Dendritic cell treated with granulocyte-macrophage colony-stimulating factor and Interleukin-4, amounts not matched to agents 40 ng/mL and 50 ng/mL, for 4 days (primary cell): ENCODE measurements at regions not wholly inside any gene's neighbourhood (a gene's known extent, or its start where the extent isn't known, plus 50 kb on each side); places are given as distances from the start of the nearest gene placed in this dataset.

Experiments
- H3K27ac Mint-ChIP-seq: one replicate; pipeline ENCODE4 v1.8.0; 2022; ENCODE audit warnings: mild to moderate bottlenecking, mixed read lengths
- H3K27me3 Mint-ChIP-seq: one replicate; pipeline ENCODE4 v1.8.0; 2022; ENCODE audit warnings: mild to moderate bottlenecking, mixed read lengths
- H3K36me3 Mint-ChIP-seq: one replicate; pipeline ENCODE4 v1.8.0; 2022; ENCODE audit warnings: low read depth, mixed read lengths
- H3K4me1 Mint-ChIP-seq: one replicate; pipeline ENCODE4 v1.8.0; 2022; ENCODE audit warnings: low read depth, mixed read lengths
- H3K4me3 Mint-ChIP-seq: one replicate; pipeline ENCODE4 v1.8.0; 2022; ENCODE audit warnings: mild to moderate bottlenecking, moderate library complexity, mixed read lengths
- H3K9me3 Mint-ChIP-seq: one replicate; pipeline ENCODE4 v1.8.0; 2022; ENCODE audit warnings: mixed read lengths
- intact Hi-C: fragments of 100-400 bp; cut with micrococcal nuclease; formaldehyde crosslinking; loops from one replicate; pipeline ENCODE4 v1.15.0; 2022

GRCh38 chr20:39112178-39112743 lies 150.1 kb downstream of the DHX35 start:
- Mint-ChIP-seq H3K27ac (no peak overlapping the region), H3K4me1 (no peaks in the 10 kb centered on the region), H3K36me3 (no peaks in the 10 kb centered on the region), H3K9me3 (no peaks in the 10 kb centered on the region), H3K27me3 (peaks cover 27% of the 10 kb centered on the region), H3K4me3 (no peak overlapping the region)
- intact Hi-C loops = loop anchor here (10.0 kb wide), 1 partner anchor 1853 kb away; no protein-coding TSS in a partner anchor

- Mint-ChIP-seq H3K27me3 (peaks cover 25% of the 10 kb centered on the region), H3K4me1 (no peaks in the 10 kb centered on the region), H3K27ac (no peak overlapping the region), H3K9me3 (no peaks in the 10 kb centered on the region), H3K4me3 (no peak overlapping the region), H3K36me3 (no peaks in the 10 kb centered on the region)
- intact Hi-C loops = loop anchor here (10.0 kb wide), 1 partner anchor 1853 kb away; no protein-coding TSS in a partner anchor
Measured at GRCh38 chr20:39111359-39112177, 149.4 kb downstream of the DHX35 start.

- peaks cover 25% of the 10 kb centered on the region for H3K27me3 Mint-ChIP-seq
- no peaks in the 10 kb centered on the region for H3K36me3 Mint-ChIP-seq
- no peaks in the 10 kb centered on the region for H3K4me1 Mint-ChIP-seq
- H3K4me3 Mint-ChIP-seq = no peak overlapping the region
- H3K9me3 Mint-ChIP-seq = no peaks in the 10 kb centered on the region
- intact Hi-C loops = loop anchor here (10.0 kb wide), 1 partner anchor 1854 kb away; no protein-coding TSS in a partner anchor
- no peak overlapping the region for H3K27ac Mint-ChIP-seq
Measured at GRCh38 chr20:39110819-39111136, 148.6 kb downstream of the DHX35 start.

GRCh38 chr20:39109933-39110818 lies 148.0 kb downstream of the DHX35 start:
- Mint-ChIP-seq H3K27me3 (peaks cover 25% of the 10 kb centered on the region), H3K27ac (no peak overlapping the region), H3K36me3 (no peaks in the 10 kb centered on the region), H3K4me1 (no peaks in the 10 kb centered on the region), H3K9me3 (no peaks in the 10 kb centered on the region), H3K4me3 (no peak overlapping the region)
- intact Hi-C loops = loop anchor here (10.0 kb wide), 1 partner anchor 1855 kb away; no protein-coding TSS in a partner anchor

GRCh38 chr20:39108746-39109145 lies 146.6 kb downstream of the DHX35 start:
- no peaks in the 10 kb centered on the region for H3K36me3 Mint-ChIP-seq
- intact Hi-C loops = no loop called here
- H3K4me3 Mint-ChIP-seq = no peak overlapping the region
- H3K27ac Mint-ChIP-seq = no peak overlapping the region
- peaks cover 23% of the 10 kb centered on the region for H3K27me3 Mint-ChIP-seq
- H3K9me3 Mint-ChIP-seq = no peaks in the 10 kb centered on the region
- no peaks in the 10 kb centered on the region for H3K4me1 Mint-ChIP-seq

GRCh38 chr20:39107741-39108140 lies 145.6 kb downstream of the DHX35 start:
- no peak overlapping the region for H3K4me3 Mint-ChIP-seq
- intact Hi-C loops = no loop called here
- peaks cover 23% of the 10 kb centered on the region for H3K27me3 Mint-ChIP-seq
- no peaks in the 10 kb centered on the region for H3K4me1 Mint-ChIP-seq
- no peaks in the 10 kb centered on the region for H3K36me3 Mint-ChIP-seq
- no peak overlapping the region for H3K27ac Mint-ChIP-seq
- H3K9me3 Mint-ChIP-seq = no peaks in the 10 kb centered on the region

GRCh38 chr20:39106791-39107190 lies 144.6 kb downstream of the DHX35 start:
- Mint-ChIP-seq H3K27ac (no peak overlapping the region), H3K4me3 (no peak overlapping the region), H3K4me1 (no peaks in the 10 kb centered on the region), H3K9me3 (no peaks in the 10 kb centered on the region), H3K36me3 (no peaks in the 10 kb centered on the region), H3K27me3 (peaks cover 16% of the 10 kb centered on the region)
- intact Hi-C loops = no loop called here

GRCh38 chr20:39105551-39105950 lies 143.4 kb downstream of the DHX35 start:
- no peaks in the 10 kb centered on the region for H3K9me3 Mint-ChIP-seq
- H3K4me1 Mint-ChIP-seq = no peaks in the 10 kb centered on the region
- intact Hi-C loops = no loop called here
- peaks cover 8% of the 10 kb centered on the region for H3K27me3 Mint-ChIP-seq
- H3K36me3 Mint-ChIP-seq = no peaks in the 10 kb centered on the region
- no peak overlapping the region for H3K4me3 Mint-ChIP-seq
- no peak overlapping the region for H3K27ac Mint-ChIP-seq

- Mint-ChIP-seq H3K4me1 (no peaks in the 10 kb centered on the region), H3K9me3 (no peaks in the 10 kb centered on the region), H3K27me3 (peaks cover 4% of the 10 kb centered on the region), H3K36me3 (no peaks in the 10 kb centered on the region), H3K4me3 (no peak overlapping the region), H3K27ac (no peak overlapping the region)
- intact Hi-C loops = no loop called here
Measured at GRCh38 chr20:39103732-39104131, 141.6 kb downstream of the DHX35 start.

GRCh38 chr20:39103305-39103704 lies 141.2 kb downstream of the DHX35 start:
- H3K4me3 Mint-ChIP-seq = no peak overlapping the region
- no peak overlapping the region for H3K27ac Mint-ChIP-seq
- H3K4me1 Mint-ChIP-seq = no peaks in the 10 kb centered on the region
- H3K36me3 Mint-ChIP-seq = no peaks in the 10 kb centered on the region
- intact Hi-C loops = no loop called here
- H3K27me3 Mint-ChIP-seq = peaks cover 4% of the 10 kb centered on the region
- no peaks in the 10 kb centered on the region for H3K9me3 Mint-ChIP-seq

- Mint-ChIP-seq H3K4me3 (no peak overlapping the region), H3K9me3 (no peaks in the 10 kb centered on the region), H3K4me1 (no peaks in the 10 kb centered on the region), H3K36me3 (no peaks in the 10 kb centered on the region), H3K27me3 (peaks cover 7% of the 10 kb centered on the region), H3K27ac (no peak overlapping the region)
- intact Hi-C loops = no loop called here
Measured at GRCh38 chr20:39101895-39102294, 139.8 kb downstream of the DHX35 start.

GRCh38 chr20:39100691-39101090 lies 138.5 kb downstream of the DHX35 start:
- H3K4me1 Mint-ChIP-seq = no peaks in the 10 kb centered on the region
- no peak overlapping the region for H3K27ac Mint-ChIP-seq
- no peaks in the 10 kb centered on the region for H3K9me3 Mint-ChIP-seq
- peaks cover 9% of the 10 kb centered on the region for H3K27me3 Mint-ChIP-seq
- intact Hi-C loops = no loop called here
- no peaks in the 10 kb centered on the region for H3K36me3 Mint-ChIP-seq
- no peak overlapping the region for H3K4me3 Mint-ChIP-seq

- H3K9me3 Mint-ChIP-seq = no peaks in the 10 kb centered on the region
- no peaks in the 10 kb centered on the region for H3K4me1 Mint-ChIP-seq
- no peak overlapping the region for H3K4me3 Mint-ChIP-seq
Measured at GRCh38 chr20:39097889-39098288, 135.7 kb downstream of the DHX35 start.

GRCh38 chr20:39095870-39096269 lies 133.7 kb downstream of the DHX35 start:
- Mint-ChIP-seq H3K27me3 (peaks cover 9% of the 10 kb centered on the region), H3K9me3 (no peaks in the 10 kb centered on the region), H3K27ac (no peak overlapping the region), H3K4me3 (no peak overlapping the region), H3K36me3 (no peaks in the 10 kb centered on the region), H3K4me1 (no peaks in the 10 kb centered on the region)
- intact Hi-C loops = no loop called here

More at GRCh38 chr20:39097889-39098288, 135.7 kb downstream of the DHX35 start:
- no peaks in the 10 kb centered on the region for H3K36me3 Mint-ChIP-seq
- H3K27me3 Mint-ChIP-seq = peaks cover 9% of the 10 kb centered on the region
- intact Hi-C loops = no loop called here
- no peak overlapping the region for H3K27ac Mint-ChIP-seq
